SJSA1 (cell line): ENCODE measurements at regions not wholly inside any gene's neighbourhood (a gene's known extent, or its start where the extent isn't known, plus 50 kb on each side); places are given as distances from the start of the nearest gene placed in this dataset.
"Not testable (repeated sequence)": the region's sequence is repeated elsewhere in the genome, so short reads cannot be mapped to it uniquely, and the experiment has no call there.

Experiments used
- DNase-seq, 2 experiments: peaks; one replicate each; pipeline ENCODE4 v3.0.0-alpha.2; 2015 to 2020; ENCODE audit warnings: low spot score in 2 of 2, low read depth in 1 of 2
- H3K27ac ChIP-seq: fragments of 250-450 bp; sonication (Bioruptor Pico); 2 replicates; pipeline ENCODE4 v1.5.1; 2020; ENCODE audit warnings: mild to moderate bottlenecking, moderate library complexity
- H3K27me3 ChIP-seq: fragments of 250-450 bp; sonication (Bioruptor Pico); replicated peaks from 2 replicates; pipeline ENCODE4 v1.5.1; 2020; ENCODE audit warnings: mild to moderate bottlenecking, moderate library complexity
- H3K36me3 ChIP-seq: fragments of 250-450 bp; sonication (Bioruptor Pico); 2 replicates; pipeline ENCODE4 v1.5.1; 2020; ENCODE audit warnings: mild to moderate bottlenecking
- H3K4me1 ChIP-seq: fragments of 250-450 bp; sonication (Bioruptor Pico); replicated peaks from 2 replicates; pipeline ENCODE4 v1.6.1; 2021; ENCODE audit warnings: mild to moderate bottlenecking
- H3K4me3 ChIP-seq: fragments of 250-450 bp; sonication (Bioruptor Pico); 2 replicates; pipeline ENCODE4 v1.5.1; 2020; ENCODE audit warnings: mild to moderate bottlenecking
- H3K9me3 ChIP-seq: fragments of 250-450 bp; sonication (Bioruptor Pico); replicated peaks from 2 replicates; pipeline ENCODE4 v1.5.1; 2020; ENCODE audit warnings: mild to moderate bottlenecking

DNA sequence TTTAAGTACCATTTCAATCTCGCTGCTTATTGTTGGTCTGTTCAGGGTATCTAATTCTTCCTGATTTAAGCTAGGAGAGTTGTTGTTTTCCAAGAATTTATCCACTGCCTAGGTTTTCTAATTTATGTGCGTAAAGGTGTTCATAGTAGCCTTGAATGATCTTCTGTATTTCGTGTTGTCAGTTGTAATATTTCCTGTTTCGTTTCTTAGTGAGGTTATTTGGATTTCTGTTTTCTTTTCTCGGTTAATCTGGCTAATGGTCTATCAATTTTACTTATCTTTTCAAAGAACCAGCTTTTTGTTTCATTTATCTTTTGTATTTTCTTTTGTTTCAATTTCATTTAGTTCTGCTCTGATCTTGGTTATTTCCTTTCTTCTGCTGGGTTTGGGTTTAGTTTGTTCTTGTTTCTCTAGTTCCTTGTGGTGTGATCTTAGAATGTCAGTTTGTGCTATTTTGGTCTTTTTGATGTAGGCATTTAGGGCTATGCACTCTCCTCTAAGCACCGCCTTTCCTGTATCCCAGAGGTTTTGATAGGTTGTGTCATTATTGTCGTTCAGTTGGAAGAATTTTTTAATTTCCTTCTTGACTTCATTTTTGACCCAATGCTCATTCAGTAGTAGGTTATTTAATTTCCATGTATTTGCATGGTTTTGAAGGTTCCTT lies 92.5 kb upstream of the CSRP2 start:
- not testable (repeated sequence) for H3K27me3 ChIP-seq, H3K36me3 ChIP-seq, H3K4me3 ChIP-seq, H3K9me3 ChIP-seq, H3K4me1 ChIP-seq, DNase-seq, H3K27ac ChIP-seq

DNA sequence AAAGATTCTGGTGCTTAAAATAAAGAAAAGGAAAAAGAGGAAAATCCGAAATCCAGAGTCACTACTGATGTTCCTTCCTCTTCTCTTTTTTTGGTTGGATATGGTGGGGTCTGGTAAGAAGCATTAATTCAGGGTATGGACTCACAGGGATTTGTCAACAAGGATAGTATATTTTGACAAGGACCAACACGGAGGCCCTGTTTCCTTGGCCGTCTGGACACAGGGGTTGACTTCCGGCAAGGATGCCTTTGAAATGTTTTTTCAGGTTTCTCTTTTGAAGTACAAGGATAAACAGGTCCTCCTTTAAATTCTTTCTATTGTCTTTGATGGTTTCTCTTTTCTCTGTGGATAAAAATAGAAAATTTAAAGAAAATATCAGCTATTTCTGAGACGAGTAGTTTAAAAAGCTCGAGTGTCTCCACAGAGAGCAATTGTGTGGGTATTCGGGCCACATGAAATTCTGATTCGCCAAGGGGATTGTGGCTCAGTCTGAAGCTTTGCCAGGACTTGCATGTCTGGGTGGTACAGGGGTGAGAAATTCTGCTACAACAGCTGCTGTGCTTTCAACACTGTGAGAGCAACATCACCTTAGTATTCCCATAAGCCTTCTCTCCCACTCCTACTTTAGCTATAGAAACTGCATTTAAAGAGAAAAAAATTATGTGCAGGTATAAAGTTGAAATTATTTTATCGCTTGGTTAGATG lies 88.5 kb upstream of the CSRP2 start:
- H3K9me3 ChIP-seq, result no peaks in the 10 kb centered on the region; the same call in 1 of the 2 replicates
- peak in 1 of 2 experiments; percentile 4 for DNase-seq
- H3K27ac ChIP-seq, result no peak overlapping the region
- no peaks in the 10 kb centered on the region for H3K36me3 ChIP-seq
- H3K27me3 ChIP-seq, result no peaks in the 10 kb centered on the region
- H3K4me1 ChIP-seq, result peaks cover 9% of the 10 kb centered on the region
- no peak overlapping the region for H3K4me3 ChIP-seq

DNA sequence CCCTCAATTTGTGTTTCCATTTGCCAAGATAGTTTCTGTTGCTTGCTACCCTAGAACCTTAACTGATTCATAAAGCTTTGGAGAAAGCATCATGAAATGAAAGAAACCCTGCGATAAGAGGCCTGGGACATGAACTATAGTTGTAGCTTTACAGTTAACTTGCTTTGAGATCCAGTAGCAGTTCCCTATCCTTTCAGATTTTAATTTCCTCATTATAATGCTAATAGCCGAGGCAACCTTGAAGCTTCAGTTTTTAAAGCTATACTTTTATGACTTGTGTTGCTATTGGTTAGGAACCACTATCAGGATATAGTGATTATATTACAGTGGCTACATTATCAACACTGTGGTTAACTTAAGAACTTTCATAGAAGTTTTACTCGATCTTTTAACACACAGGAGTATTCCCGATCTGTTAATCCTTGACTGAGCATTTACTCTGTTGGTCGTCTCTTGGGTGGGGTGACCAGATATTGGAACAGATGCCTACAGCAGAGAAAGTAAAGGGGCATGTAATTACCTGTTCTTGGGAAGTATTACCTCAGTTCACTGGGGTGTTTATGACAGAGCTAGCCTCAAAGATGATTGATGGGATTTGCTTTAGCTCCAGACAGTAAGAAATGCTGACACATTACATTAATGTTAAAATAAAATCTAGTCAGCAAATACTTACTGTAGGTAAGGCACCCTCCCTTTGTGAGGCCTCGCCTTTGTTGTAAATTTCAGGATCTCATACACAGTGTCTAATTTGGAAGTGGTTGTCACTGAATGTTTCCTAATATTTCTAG lies 86.2 kb upstream of the CSRP2 start:
- Histone ChIP-seq H3K36me3 (no peaks in the 10 kb centered on the region), H3K4me3 (no peak overlapping the region), H3K4me1 (peaks cover 9% of the 10 kb centered on the region), H3K9me3 (no peaks in the 10 kb centered on the region; the same call in 1 of the 2 replicates), H3K27ac (no peak overlapping the region), H3K27me3 (no peaks in the 10 kb centered on the region)
- no peak for DNase-seq

DNA sequence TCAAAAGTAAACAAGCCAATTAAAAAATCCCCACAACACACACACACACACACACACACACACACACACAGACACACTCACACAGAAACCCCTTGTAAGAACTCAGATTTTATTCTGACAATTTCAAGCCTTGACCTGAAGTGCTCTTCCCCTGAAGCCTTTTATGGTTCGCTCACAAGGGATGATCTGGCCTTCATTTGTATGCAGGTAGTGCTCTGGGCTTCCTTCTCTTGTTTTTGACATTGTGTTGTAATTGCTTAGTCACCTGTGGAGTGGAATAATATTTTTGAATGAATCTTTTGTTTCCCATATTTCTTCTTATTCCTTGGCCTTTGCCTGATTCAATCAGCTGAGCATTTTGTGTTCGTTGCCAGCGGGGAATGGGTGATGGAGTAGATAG lies 83.3 kb upstream of the CSRP2 start:
- Histone ChIP-seq H3K27ac (no peak overlapping the region), H3K27me3 (no peaks in the 10 kb centered on the region), H3K9me3 (no peaks in the 10 kb centered on the region), H3K36me3 (no peaks in the 10 kb centered on the region), H3K4me3 (no peak overlapping the region), H3K4me1 (peaks cover 3% of the 10 kb centered on the region)
- no peak for DNase-seq

DNA sequence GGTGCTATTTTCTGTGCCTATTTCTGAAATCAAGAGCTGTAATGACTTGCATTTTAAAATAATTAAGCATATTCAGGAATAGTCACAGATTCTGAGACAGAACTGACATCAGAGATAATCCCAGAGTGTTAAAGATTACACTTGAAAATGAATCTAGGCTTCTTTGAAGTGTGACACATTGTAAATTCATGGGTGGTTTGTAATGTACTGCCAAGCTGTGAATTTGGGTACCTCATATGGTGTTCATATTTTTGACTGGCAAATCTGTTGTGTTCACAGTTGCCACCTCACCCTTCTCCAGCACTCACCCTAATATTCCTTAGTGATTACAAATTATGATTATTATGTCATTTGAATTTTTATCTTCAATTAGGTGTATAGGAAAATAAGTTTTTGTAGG lies 78.5 kb upstream of the CSRP2 start:
- no peaks in the 10 kb centered on the region for H3K36me3 ChIP-seq
- H3K4me3 ChIP-seq, result no peak overlapping the region
- H3K27ac ChIP-seq, result no peak overlapping the region
- no peaks in the 10 kb centered on the region for H3K4me1 ChIP-seq
- no peak for DNase-seq
- H3K9me3 ChIP-seq, result no peaks in the 10 kb centered on the region
- H3K27me3 ChIP-seq, result 0 out of 2 replicates have a peak, but pooled peaks cover 3% of the 10 kb centered on the region

DNA sequence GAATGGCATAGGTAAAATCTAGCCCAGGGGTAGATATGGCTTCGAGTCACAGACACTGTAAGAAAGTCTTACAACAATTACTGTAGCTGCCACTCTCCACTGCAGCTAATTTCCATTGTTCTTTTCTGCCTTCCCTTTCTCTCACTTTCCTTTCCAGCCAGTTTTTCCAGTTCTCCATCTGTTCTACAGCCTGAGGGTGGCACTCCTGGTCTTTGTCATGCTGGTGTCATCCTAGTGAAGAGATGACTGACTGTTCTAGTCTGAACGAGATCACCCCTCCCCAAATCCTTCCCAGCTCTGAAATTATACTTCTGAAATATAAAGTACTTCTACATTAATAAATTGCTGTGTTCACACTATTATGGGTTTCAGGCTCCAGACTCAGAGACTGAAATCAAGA lies 74.2 kb upstream of the CSRP2 start:
- Histone ChIP-seq H3K4me3 (no peak overlapping the region), H3K27me3 (0 out of 2 replicates have a peak, but pooled peaks cover 3% of the 10 kb centered on the region), H3K4me1 (no peaks in the 10 kb centered on the region), H3K27ac (no peak overlapping the region), H3K36me3 (no peaks in the 10 kb centered on the region), H3K9me3 (no peaks in the 10 kb centered on the region)
- DNase-seq, result no peak

DNA sequence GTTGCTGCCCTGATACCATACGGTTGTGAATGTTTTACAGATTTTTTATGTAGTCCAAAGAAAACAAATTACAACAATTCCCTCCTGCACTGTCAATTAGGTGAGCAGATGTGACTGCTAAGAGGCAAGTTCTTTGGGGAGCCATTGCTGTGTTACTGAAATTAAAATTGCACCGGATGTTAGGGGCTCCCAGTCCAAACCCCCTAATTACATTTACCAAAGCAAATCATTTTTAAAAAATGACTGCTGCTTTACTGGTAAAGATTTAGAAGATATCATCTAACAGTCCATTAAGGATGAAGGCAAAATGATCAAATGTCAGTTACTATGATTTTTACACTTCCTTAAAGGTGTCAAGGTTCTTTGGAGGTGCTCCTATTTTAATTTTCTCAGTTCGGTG lies 70.1 kb upstream of the CSRP2 start:
- no peaks in the 10 kb centered on the region for H3K9me3 ChIP-seq
- H3K36me3 ChIP-seq, result no peaks in the 10 kb centered on the region
- H3K4me1 ChIP-seq, result 0 out of 2 replicates have a peak, but pooled peaks cover 5% of the 10 kb centered on the region
- H3K27ac ChIP-seq, result no peak overlapping the region
- no peak for DNase-seq
- H3K4me3 ChIP-seq, result no peak overlapping the region
- no peaks in the 10 kb centered on the region for H3K27me3 ChIP-seq

DNA sequence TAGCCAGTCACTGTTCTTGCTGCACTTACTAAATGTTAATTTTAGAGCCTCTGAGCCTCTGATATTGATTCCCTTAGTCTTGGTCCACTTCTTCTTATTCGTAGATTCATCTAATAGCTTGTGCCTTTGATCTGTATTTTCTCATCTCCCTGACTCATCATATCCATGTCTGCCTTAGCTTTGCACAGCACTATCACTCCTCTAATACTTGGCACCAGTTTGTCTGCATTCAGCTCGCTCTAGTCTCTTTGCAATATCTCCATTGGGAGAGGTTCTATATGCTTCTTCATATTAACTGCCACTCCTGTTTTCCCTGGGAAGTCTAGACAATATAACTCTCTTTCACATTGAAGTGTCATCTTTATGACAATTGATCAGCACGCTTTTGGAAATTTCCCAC lies 68.5 kb upstream of the CSRP2 start:
- Histone ChIP-seq H3K4me1 (peaks cover 17% of the 10 kb centered on the region), H3K27ac (no peak overlapping the region), H3K4me3 (no peak overlapping the region), H3K36me3 (no peaks in the 10 kb centered on the region), H3K9me3 (no peaks in the 10 kb centered on the region), H3K27me3 (no peaks in the 10 kb centered on the region)
- DNase-seq, result no peak

DNA sequence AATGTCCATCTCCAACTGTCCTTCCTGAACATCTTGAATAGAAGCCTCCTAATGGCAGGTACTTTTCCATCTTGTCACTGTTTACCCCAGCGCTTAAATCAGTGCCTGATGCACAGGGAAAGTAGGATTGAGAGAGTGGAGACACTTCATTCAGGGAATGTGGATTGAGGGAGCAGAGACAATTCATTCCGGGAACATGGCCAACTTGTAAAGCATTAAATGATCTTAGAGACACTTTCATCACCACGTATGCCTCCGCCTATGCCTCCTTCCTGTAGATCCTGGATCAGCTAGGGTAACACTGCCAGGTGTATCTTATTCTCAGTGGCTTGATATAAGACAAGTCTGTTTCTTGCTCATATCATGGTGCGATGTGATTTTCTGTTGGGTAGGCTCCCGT lies 67.6 kb upstream of the CSRP2 start:
- no peaks in the 10 kb centered on the region for H3K27me3 ChIP-seq
- no peaks in the 10 kb centered on the region for H3K36me3 ChIP-seq
- H3K4me3 ChIP-seq, result no peak overlapping the region
- H3K27ac ChIP-seq, result no peak overlapping the region
- H3K9me3 ChIP-seq, result no peaks in the 10 kb centered on the region
- DNase-seq, result no peak
- H3K4me1 ChIP-seq, result peaks cover 21% of the 10 kb centered on the region

DNA sequence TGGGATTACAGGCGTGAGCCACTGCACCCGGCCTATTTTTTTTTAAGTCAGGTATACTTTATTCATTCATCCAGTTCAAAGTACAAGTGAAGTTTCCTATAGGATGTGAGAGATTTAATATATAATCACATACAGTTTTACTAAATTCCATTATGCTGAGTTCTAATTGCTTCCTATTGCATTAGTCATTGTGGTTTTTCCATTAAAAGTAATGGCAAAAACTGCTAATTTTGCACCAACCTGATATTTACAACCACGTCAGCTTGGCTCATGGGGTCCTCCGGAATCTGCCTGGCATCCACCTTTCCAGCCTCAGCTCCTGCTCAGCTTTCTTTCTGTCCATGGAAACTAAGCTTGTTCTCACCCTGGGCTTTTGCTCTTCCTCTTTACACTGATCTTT lies 67.0 kb upstream of the CSRP2 start:
- no peak overlapping the region for H3K27ac ChIP-seq

DNA sequence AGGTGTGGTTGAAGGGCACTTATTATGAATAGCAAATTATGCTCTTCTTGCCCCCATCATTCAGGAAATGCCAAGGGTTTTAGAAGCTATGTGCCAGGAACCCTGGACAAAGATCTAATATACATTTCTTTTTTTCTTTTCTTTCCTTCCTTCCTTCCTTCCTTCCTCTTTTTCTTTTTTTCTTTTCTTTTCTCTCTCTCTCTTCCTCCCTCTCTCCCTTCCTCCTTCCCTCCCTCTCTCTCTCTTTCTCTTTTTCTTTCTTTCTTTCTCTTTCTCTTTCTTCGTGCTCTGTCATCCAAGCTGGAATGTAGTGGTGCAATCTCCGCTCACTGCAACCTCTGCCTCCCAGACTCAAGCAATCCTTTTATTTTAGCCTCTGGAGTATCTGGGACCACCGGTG lies 66.1 kb upstream of the CSRP2 start:
- H3K4me3 ChIP-seq, result no peak overlapping the region
- peaks cover 21% of the 10 kb centered on the region for H3K4me1 ChIP-seq
- no peak for DNase-seq
- H3K27me3 ChIP-seq, result no peaks in the 10 kb centered on the region
- H3K27ac ChIP-seq, result no peak overlapping the region
- H3K9me3 ChIP-seq, result no peaks in the 10 kb centered on the region
- no peaks in the 10 kb centered on the region for H3K36me3 ChIP-seq

More for the DNA sequence above, 67.0 kb upstream of the CSRP2 start:
- Histone ChIP-seq H3K4me3 (no peak overlapping the region), H3K36me3 (no peaks in the 10 kb centered on the region), H3K9me3 (no peaks in the 10 kb centered on the region), H3K4me1 (peaks cover 21% of the 10 kb centered on the region), H3K27me3 (no peaks in the 10 kb centered on the region)
- DNase-seq, result no peak

DNA sequence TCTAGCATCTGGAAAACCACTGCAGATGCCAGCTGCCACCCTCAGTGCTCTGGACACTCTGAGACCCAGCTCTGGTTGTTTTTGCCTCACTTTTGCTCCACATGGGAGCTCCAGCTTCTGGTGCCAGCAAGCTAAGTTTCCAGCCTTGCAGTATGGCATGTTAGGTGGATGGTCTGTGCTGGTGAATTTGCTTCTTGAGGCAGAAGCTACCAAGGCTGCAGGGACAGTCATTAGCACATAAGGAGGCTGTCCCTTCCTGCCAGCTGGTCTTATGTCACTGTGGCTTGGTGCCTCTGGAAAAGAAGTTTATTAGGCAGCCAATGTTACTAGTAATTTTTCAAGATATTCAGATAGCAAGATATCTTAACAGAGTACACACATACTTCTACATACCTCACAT lies 64.2 kb upstream of the CSRP2 start:
- Histone ChIP-seq H3K9me3 (no peaks in the 10 kb centered on the region), H3K36me3 (no peaks in the 10 kb centered on the region), H3K27ac (no peak overlapping the region), H3K27me3 (no peaks in the 10 kb centered on the region), H3K4me3 (no peak overlapping the region), H3K4me1 (peaks cover 21% of the 10 kb centered on the region)
- DNase-seq, result no peak

DNA sequence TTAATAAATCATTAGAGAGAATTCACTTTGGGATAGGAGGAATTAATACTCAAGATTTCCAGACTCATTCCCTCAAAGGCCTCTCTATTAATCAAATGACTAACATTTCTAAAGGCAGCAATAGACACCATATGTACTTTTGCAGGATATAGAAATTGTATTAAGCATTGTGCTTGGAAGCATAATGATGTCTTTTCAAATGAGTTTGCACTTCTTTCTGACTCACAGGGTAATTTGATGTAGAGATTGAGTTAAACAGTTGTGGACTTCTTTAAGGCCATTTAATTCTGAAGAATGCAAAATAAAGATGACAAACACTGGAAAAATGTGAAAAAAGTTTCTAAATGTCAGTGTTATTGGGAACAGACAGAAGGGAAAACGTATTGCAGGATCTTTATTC lies 63.4 kb upstream of the CSRP2 start:
- Histone ChIP-seq H3K4me3 (no peak overlapping the region), H3K4me1 (peaks cover 21% of the 10 kb centered on the region), H3K27me3 (no peaks in the 10 kb centered on the region), H3K36me3 (no peaks in the 10 kb centered on the region), H3K27ac (no peak overlapping the region), H3K9me3 (no peaks in the 10 kb centered on the region)
- peak in 1 of 2 experiments; percentile 29 for DNase-seq
